Limb (tissue), 2 donors: ENCODE measurements at regions not wholly inside any gene's neighbourhood (a gene's known extent, or its start where the extent isn't known, plus 50 kb on each side); places are given as distances from the start of the nearest gene placed in this dataset.
"Not testable (repeated sequence)": the region's sequence is repeated elsewhere in the genome, so short reads cannot be mapped to it uniquely, and the experiment has no call there.

Experiments used
- DNase-seq, 2 donors: peaks; one replicate each; pipeline ENCODE4 v3.0.0-alpha.2; 2016; ENCODE audit errors: extremely low spot score in 2 of 2

DNA sequence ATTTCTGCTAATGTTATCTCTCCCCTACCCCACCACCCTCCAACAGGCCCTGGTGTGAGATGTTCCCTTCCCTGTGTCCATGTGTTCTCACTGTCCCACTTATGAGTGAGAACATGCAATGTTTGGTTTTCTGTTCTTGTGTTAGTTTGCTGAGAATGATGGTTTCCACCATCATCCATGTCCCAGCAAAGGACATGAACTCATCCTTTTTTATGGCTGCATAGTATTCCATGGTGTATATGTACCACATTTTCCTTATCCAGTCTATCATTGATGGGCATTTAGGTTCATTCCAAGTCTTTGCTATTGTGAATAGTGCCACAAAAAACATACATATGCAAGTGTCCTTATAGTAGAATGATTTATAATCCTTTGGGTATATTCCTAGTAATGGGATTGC lies 104.5 kb downstream of the ZNF33B start:
- not testable (repeated sequence) for DNase-seq

DNA sequence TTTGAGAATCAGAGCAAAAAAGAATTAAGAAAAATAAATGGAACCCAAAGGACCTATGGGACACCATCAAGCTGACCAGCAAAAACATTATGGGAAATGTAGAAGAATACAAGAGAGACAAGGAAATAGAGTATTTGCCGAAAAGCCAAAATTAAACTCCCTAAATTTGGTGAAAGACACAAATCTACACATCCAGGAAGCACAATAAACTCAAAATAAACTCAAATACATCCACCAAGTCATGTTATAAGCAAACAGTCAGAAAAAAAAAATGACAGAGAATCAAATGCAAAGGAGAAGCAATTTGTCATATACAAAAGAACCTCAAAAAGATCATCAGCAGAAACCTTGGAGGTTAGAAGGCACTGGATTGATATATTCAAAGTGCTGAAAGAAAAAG lies 105.4 kb downstream of the ZNF33B start:
- no peak for DNase-seq

DNA sequence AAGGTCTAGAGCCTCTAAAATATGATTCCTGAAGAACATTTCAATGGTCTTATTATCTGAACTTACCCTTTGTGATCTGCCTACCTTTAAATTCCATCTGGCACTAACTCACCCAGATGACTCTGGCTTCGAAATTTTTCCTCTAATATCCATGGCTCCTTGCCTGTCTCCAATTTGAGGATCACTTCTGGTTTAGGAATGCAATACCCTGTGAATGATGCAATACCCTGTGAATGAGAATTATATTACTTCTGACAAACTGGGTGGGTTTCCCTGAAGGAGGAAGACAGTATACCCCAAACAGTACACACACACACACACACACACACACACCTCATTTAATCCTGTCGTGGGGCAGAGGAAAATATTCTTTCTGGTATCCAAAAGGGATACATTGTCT lies 115.3 kb downstream of the ZNF33B start:
- DNase-seq, result no peak

DNA sequence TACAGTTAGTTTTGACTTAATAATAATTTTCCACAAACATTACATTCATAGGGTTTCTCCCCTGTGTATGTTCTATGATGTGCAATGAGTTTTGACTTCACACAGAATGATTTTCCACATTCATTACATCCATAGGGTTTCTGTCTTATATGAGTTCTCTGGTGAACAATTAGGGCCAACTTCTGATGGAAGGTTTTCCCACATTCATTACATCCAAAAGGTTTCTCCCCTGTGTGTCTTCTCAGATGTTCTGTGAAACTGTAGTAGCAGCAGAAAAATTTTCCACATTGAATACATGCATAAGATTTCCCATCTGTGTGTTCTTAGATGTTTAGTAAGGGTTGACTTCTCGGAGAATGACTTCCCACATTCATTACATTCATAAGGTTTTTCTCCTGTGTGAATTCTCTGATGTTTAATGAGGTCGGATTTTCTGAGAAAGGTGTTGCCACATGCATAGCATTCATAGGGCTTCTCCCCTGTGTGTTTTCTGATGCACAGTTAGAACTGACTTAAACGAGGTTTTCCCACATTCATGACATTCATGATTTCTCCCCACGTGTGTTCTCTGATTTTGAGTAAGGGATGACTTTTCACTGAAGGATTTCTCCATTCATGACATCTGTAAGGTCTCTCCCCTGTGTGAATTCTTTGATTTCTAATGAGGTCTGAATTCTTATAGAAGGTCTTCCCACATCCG lies 118.5 kb downstream of the ZNF33B start:
- no peak for DNase-seq

DNA sequence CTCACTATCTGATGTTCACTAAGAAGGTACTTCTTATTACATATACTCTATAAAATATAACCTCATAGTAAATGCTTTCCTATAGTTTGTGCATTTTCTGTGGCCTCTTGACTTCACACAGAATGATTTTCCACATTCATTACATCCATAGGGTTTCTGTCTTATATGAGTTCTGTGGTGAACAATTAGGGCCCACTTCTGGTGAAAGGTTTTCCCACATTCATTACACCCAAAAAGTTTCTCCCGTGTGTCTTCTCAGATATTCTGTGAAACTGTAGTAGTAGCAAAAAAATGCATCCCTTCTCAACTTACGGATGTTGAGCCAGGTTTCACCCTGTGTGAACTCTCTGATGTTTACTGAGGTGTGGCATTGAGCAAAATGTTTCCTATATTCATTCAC lies 119.3 kb downstream of the ZNF33B start:
- no peak for DNase-seq

DNA sequence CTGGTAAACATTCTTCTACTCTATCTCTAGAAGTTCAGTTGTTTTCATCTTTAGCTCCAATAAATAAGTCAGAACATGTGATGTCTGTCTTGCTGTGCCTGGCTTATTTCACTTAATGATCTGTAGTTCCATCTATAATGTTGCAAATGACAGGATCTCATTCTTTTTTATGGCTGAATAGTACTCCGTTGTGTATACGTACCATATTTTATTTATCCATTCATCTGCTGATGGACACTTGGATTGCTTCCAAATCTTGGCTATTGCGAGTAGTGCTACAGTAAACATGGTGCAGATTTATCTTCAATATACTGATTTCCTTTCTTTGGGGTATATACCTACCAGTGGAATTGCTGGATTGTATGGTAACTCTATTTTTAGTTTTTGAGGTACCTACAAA lies 124.4 kb downstream of the ZNF33B start:
- no peak for DNase-seq

DNA sequence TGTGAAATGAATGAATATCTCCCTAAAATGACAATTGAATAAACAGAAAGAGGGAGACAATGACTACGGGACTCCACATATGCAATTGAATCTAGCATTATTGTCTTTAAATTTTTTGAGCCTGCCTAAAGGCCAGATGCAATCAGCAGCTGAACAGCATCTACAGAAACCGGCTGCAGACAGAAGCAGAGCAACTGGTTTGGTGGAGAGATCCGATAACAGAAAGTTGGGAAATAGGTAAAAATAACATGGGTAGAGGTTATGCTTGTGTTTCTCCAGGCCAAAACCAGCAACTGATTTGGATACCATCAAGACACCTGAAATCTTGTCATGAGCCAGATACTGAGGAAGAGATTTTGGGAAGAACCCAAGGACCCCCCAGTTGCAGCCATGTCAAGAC lies 146.6 kb downstream of the ZNF33B start:
- no peak for DNase-seq

DNA sequence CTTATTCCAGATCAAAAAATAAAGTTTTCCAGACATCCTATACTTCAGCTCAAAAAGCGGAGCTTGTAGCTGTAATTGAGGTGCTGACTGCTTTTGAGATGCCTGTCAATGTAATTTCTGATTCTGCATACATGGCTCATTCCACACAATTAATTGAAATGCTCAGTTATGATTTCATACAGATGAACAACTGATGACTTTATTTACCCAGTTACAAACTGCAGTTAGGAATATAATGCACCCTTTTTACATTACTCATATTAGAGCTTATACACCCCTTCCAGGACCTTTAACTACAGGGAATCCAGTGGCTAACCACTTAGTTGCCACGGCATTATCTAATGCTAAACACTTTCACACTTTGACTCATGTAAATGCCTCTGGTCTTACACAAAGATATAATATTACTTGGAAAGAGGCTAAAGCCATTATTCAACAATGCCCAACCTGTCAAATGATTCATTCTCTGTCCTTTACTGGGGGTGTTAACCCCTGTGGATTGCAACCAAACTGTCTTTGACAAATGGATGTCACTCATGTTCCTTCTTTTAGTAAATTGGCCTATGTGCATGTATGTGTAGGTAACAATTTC lies 147.3 kb downstream of the ZNF33B start:
- no peak for DNase-seq

DNA sequence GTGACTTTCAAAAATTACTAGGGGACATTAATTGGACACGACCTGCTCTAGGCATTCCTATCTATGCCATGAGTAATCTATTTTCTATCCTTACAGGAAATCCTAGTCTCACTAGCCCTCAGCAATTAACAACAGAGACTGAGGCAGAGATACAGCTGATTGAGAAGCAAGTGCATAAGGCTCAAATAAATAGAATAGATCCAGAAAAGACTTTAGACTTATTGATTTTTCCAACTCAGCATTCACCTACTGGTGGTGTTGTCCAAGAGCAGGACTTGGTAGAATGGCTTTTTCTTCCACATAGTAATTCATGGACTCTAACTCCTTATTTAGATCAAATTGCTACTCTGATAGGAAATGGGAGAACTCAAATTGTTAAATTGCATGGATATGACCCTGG lies 148.0 kb downstream of the ZNF33B start:
- DNase-seq, result no peak

DNA sequence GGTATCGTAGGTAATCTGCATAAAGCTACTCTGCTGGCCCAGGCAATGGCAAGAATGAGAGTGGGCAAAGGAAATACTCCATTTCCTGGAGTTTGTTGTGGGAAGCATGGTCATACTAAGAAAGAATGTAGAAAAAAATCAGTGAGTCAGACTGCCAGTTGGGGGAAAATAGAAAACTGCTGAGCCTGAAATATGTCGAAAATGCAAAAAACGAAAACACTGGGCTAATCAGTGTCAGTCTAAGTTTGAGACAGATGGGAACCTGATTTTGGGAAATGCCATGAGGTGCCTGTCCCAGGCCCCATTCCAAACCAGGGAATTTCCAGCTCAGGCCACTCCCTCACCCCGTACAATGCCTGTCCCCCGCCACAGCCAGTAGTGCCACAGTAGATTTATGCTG lies 150.0 kb downstream of the ZNF33B start:
- no peak for DNase-seq

DNA sequence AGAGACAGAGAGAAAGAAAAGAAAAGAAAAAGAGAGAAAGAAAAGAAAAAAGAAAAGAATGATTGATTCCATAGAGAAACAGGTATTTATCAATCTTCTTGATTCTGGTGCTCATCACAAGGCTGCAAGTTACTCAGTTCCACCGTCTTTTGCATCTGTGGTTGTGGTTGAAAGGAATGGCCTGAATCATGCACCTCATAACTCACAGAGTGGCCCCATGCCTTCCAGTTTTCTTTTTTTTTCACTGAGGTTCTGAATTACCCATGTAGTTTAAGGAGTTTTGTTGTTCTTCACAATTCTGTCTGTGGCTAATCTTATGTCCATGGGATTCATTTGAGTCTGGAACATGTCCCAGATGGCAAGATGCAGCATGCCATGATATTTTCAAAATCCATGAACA lies 156.0 kb downstream of the ZNF33B start:
- no peak for DNase-seq

DNA sequence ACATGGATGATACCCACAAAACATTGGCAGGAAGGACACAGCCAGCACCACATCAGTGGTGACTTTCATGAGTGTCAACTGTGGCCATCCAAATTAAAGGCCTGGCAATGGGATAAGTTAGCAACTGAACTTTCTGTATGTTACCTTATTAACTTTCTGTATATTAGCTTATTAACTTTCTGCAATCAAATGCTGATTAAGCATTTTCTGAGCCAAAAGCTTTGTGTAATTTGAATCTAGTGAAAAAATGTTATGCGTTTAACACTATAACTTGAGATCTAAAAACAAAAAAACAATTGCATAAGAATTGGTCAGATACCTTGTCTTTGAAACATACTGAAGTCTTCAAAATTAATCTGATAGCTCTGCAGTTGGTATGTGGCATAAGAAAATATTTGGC lies 159.3 kb downstream of the ZNF33B start:
- no peak for DNase-seq

DNA sequence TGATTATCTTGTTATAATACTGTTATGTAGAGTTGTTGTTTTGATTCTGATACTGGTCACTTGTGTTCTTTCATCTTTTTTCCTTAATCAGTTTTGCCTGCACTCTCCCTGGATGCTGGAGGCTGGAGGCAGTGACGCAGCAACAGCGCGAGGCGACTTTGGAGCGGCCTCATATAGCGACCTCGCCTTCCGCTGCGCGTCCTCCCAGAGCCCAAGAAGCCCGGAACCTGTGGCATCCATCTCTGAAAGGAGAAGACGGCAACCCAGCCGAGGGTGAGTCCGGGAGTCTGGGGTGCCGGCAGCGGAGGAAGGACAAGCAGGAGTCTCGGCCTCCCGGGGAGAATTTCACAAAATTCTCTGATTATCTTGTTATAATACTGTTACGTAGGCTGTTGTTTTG lies 161.2 kb downstream of the ZNF33B start:
- no peak for DNase-seq

DNA sequence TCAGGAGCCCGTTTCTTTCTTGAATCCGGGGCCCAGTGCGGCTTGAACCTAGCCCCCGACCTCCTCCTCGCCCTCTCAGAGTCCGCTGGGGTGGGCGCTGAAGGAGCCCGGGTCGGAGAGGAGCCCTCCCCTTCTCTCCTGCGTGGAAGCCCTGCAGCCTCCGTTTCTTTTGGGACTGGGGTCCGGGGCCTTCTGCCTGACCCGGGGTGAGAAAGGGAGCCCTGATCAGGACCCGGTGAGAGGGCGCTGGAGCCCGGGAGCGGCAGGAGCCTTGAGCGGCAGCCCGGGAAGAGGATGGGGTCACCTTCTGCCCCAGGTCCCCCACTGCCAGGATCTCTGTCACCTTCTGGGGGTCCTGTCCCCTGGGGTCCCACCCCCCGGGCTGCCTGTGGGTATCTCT lies 162.3 kb downstream of the ZNF33B start:
- no peak for DNase-seq

DNA sequence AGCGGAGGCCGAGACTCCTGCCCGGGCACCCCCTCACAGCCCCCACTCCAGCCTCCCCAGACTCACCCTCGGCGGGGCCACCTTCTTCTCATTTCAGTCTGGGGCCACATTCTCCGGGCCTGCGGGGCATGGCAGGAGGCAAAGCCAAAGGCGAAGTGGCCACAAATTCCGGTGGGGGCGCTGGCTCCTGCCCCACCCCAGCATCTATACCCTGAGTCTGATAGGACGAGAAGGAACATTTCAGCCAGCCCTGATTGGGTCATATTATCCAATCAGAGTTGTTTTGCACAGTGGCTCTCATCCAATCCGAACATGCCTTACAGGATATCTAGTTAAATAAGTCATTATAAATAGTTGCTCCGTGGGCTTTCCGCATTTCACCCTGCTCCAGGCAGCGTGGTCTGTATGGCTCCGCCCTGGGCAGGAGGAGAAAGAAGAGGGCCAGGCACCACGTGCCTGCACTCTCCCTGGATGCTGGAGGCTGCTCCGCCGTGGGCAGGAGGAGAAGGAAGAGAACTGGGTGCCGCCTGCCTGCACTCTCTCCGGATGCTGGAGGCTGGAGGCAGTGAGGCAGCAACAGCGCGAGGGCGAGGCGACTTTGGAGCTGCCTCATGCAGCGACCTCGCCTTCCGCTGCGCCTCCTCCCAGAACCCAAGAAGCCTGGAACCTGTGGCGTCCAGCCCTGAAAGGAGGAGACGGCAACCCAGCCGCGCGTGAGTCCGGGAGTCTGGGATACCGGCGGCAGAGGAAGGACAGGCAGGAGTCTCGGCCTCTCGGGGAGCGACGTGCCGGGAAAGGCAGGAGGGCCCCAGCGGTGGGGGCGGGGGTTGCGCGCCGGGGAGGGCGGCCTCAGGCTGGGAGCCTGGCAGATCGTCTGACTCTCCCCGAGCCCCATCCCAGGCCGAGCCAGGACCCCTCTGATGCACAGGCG lies 162.9 kb downstream of the ZNF33B start:
- peak in 1 of 2 donors; percentile 36 for DNase-seq

DNA sequence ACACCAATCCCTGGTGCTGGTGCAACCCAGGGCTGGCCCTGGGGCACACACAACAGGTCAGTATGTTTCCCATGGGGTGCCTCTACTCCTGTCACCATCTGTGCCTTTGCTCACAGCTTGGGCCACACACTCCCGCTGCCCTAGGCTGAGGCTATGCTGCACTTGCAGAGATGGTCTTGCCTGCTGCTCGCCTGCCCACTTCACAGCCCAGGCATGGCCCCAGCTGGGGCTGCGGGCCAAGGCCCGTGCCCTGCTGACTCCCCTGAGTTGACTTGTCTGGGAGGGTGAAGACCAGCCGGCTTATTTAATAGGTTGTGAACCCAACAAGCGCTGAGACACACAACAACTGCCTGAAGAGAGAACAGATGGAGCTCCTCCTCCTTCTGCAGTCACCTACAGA lies 184.1 kb downstream of the ZNF33B start:
- no peak for DNase-seq

DNA sequence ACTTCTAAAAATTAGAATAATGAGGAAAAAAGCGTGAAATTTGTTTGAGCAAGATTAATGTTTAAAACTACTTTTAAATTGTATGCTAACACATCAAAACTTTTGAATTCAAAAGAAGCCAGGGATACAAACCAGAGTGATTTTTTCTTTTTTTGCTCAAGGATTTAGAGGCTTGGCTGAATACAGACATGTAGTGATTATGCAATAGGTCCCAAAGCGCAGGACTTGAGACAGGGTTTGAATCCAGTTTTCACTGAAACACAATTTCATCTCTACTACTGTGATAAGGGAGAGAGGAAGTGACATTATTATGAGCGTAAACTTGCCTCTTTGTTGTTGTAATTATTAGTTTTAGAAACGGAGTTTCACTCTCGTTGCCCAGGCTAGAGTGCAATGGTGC lies 207.3 kb downstream of the ZNF33B start:
- no peak for DNase-seq

DNA sequence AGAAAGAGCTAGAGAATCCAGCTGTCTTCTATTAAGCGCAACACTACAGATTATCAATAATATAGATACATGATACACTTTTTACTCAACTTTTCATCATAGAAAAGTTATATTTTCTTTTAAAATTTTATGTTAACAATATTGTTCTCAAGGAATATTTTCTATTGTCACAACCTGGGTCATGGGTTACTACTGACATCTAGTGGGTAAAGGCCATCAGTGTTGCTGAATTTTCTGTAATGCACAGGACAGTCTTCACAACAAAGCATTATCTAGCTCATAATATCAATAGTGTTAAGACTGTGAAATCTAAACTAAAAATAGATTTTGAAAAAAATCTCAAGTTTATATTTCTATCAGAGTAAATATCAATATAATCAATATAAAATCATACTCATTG lies 209.8 kb downstream of the ZNF33B start:
- no peak for DNase-seq

DNA sequence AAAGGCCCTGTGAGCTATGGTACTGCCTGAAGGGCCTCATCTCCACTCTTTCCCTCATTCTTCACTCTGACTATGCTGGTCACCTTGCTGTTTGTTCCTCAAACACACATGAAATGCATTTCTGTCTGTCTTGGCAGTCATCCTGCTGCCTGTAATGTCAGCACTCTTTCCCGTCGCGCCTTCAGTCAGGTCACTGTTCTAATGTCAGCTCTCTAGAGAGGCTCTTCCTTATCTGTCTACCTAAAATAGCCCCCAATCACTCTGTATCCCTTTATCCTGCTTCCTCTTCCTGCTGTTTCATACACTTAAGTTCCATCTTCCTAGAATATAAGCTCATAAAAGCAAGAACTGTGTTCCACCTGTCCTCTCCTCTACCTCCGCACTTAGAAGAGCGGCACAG lies 215.5 kb downstream of the ZNF33B start:
- no peak for DNase-seq

DNA sequence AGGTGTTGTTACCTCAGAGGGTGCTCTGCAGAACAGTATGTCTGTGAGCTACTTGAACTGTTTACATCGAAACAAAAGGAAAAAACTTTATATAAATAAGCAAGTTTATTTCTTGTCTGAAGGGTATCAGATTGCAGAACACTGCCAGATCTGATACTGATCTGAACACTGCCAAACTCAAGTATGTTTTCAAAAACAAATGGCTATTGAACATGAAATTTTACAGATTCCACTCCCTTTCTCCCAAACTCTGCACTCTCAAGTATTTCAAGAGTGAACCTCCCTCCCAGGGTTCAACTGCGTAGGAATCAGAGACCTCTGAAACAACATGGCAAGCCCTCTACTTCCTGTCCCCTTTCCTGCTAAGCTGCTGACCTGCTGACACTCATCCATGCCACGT lies 216.6 kb downstream of the ZNF33B start:
- DNase-seq, result no peak

DNA sequence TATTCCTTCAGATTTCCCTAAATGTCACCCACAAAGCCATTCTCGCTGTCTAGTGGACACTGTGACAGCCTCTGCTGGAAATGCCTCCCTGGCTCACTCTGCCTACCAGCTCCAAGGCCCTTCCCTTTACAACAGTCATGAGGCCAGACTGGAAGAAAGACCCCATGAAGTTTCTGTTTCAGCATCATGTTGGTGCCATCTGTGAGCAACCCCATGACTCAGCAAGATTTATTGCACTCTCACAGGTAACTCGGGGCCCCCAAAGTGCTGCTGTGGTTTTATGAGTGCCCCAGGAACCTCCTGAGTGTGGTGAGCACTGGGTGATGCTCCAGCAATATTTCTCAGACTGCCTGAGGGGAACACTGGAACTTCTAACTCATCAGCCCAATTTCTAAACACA lies 218.6 kb downstream of the ZNF33B start:
- DNase-seq, result no peak

DNA sequence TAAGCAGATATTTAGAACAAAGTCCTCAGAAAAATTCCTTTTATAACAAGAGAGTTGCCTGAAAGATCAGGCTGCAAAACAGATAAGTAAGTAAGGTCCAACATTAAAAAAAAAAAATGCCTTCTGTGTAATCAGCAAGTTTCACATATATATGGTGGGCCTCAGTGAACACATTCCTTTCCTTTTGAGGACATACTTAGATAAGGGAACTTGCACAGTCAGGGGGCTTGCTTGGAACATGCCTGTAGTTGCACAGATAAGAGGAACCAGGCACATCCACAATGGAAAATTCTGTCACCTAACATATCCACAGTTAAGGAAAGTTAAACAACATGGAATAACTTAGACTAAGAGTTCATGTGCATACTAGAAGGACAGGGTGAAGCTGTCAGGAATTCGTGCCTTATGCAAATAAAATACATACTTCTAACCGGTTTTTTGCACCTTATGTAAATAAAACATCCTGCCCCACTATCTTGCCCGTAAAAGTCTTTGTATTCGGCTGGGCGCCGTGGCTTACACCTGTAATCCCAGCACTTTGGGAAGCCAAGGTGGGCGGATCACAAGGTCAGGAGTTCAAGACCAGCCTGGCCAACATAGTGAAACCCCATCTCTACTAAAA lies 257.3 kb downstream of the ZNF33B start:
- no peak for DNase-seq
